Neural crest cell (in vitro differentiated cells): ENCODE measurements at regions not wholly inside any gene's neighbourhood (a gene's known extent, or its start where the extent isn't known, plus 50 kb on each side); places are given as distances from the start of the nearest gene placed in this dataset.
"Not testable (repeated sequence)": the region's sequence is repeated elsewhere in the genome, so short reads cannot be mapped to it uniquely, and the experiment has no call there.

Experiments
- DNase-seq: peaks from one replicate; pipeline ENCODE4 v3.0.0; 2021; ENCODE audit warnings: low read depth, mixed read lengths, low spot score
- H3K27ac Mint-ChIP-seq: one replicate; pipeline ENCODE4 v1.8.0; 2021; ENCODE audit warnings: mild to moderate bottlenecking, mixed read lengths; ENCODE audit not compliant: unreplicated experiment
- H3K27me3 Mint-ChIP-seq: 2 replicates; pipeline ENCODE4 v1.8.0; 2021; ENCODE audit warnings: low read depth, mild to moderate bottlenecking, mixed read lengths
- H3K36me3 Mint-ChIP-seq: 2 replicates; pipeline ENCODE4 v1.8.0; 2021; ENCODE audit warnings: low read depth, mild to moderate bottlenecking, mixed read lengths
- H3K4me1 Mint-ChIP-seq: 2 replicates; pipeline ENCODE4 v1.8.0; 2021; ENCODE audit warnings: mixed read lengths
- H3K4me3 Mint-ChIP-seq: one replicate; pipeline ENCODE4 v1.8.0; 2021; ENCODE audit warnings: mild to moderate bottlenecking, mixed read lengths
- H3K9me3 Mint-ChIP-seq: 2 replicates; pipeline ENCODE4 v1.8.0; 2021; ENCODE audit warnings: mixed read lengths
- TF ChIP-seq, protein P1 (sequence below): fragments of 200-600 bp; sonication (generic); conservative IDR thresholded peaks from 2 replicates; pipeline ENCODE4 v1.5.0; 2021; ENCODE audit warnings: antibody characterized with exemption, mild to moderate bottlenecking

DNA sequence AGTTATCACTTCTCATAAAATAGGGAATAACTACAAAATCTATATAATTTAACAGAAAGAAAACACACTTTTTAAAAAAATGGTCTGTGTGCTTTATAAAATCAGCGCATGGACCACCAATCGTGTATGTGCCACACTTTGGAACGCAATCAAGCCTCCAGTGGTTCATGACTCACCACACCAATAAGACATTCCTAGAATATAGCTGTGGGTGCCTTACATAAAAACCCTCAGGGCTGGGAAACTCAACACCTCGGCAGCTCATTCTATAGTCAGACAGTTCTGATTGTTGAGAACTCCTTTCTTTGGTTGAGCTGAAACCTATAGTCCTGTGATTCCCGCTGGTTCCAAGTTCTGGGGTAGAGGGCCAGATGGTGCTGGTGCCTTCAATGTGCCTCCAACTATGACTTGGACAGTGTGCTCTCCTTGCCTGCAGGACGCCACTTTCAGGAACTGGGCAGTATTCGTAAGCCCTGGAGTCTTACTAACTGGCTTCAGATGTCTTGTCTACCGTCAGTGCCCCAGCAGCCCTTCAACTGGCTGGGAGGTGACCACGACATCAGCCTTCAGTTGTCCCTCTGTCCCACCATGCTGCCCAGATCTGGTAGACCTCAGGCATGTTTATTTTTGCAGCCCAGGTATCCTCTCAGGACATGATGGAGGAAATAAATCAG is 135.7 kb upstream of the GDF10 start:
- TF ChIP-seq, protein P1, sequence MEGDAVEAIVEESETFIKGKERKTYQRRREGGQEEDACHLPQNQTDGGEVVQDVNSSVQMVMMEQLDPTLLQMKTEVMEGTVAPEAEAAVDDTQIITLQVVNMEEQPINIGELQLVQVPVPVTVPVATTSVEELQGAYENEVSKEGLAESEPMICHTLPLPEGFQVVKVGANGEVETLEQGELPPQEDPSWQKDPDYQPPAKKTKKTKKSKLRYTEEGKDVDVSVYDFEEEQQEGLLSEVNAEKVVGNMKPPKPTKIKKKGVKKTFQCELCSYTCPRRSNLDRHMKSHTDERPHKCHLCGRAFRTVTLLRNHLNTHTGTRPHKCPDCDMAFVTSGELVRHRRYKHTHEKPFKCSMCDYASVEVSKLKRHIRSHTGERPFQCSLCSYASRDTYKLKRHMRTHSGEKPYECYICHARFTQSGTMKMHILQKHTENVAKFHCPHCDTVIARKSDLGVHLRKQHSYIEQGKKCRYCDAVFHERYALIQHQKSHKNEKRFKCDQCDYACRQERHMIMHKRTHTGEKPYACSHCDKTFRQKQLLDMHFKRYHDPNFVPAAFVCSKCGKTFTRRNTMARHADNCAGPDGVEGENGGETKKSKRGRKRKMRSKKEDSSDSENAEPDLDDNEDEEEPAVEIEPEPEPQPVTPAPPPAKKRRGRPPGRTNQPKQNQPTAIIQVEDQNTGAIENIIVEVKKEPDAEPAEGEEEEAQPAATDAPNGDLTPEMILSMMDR: no peak
- H3K27ac Mint-ChIP-seq: no peak overlapping the region

DNA sequence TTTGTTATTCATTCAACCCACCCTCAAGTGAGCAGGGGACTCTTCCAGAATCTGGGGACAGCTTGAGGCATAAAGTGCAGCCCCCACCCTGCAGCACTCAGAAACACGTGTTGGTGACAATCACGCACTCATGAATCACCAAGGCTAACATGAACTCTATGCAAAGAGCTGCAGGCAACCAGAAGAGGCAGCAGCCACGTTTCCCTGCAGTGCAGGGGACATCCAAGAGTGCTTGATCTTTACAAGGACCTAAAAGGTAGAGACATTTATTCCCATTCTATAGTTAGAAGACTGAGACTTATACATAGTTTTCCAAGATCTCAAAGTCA is 135.2 kb upstream of the GDF10 start:
- H3K4me3 Mint-ChIP-seq: no peak overlapping the region

More for the DNA sequence above, 135.7 kb upstream of the GDF10 start:
- no peak overlapping the region for H3K4me3 Mint-ChIP-seq
- H3K4me1 Mint-ChIP-seq: peaks cover 20% of the 10 kb centered on the region
- DNase-seq: no peak
- peaks cover 4% of the 10 kb centered on the region for H3K9me3 Mint-ChIP-seq
- no peaks in the 10 kb centered on the region for H3K27me3 Mint-ChIP-seq
- no peaks in the 10 kb centered on the region for H3K36me3 Mint-ChIP-seq

DNA sequence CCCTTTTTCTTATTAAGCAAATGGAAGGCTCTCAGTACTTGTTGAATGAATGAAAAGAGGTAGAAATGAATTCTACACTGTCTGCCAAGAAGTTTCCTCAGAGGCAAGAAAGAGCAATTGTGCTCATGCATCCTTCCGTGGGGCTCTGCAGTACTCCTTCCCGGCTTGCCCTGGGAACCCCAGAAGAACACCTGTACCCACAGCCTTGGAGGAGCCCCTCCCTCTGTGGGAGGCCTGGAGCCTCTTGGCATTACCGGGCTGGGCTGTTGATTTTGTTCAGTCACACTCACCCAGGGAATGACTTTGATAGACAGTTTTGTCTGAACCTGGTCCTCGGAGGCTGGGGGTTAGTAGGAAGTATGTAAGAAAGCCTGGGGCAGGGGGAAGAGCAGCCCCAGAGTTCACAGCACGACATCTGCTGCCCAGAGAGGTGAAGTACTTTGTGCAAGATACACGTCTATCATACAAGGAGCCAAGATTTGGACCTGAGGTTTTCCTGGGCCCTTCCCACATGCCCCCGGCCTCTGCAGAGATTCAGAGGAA is 134.8 kb upstream of the GDF10 start:
- no peaks in the 10 kb centered on the region for H3K27me3 Mint-ChIP-seq
- no peak overlapping the region for H3K4me3 Mint-ChIP-seq
- peaks cover 20% of the 10 kb centered on the region for H3K4me1 Mint-ChIP-seq
- peaks cover 4% of the 10 kb centered on the region for H3K9me3 Mint-ChIP-seq
- TF ChIP-seq, protein P1: no peak
- peaks cover 2% of the 10 kb centered on the region for H3K36me3 Mint-ChIP-seq
- peak overlapping the region; percentile 91 for H3K27ac Mint-ChIP-seq
- DNase-seq: no peak

More for the DNA sequence above, 135.2 kb upstream of the GDF10 start:
- Mint-ChIP-seq H3K36me3 (peaks cover 2% of the 10 kb centered on the region), H3K27me3 (no peaks in the 10 kb centered on the region), H3K27ac (no peak overlapping the region), H3K9me3 (peaks cover 4% of the 10 kb centered on the region), H3K4me1 (peaks cover 20% of the 10 kb centered on the region)
- no peak for DNase-seq
- TF ChIP-seq, protein P1: no peak

DNA sequence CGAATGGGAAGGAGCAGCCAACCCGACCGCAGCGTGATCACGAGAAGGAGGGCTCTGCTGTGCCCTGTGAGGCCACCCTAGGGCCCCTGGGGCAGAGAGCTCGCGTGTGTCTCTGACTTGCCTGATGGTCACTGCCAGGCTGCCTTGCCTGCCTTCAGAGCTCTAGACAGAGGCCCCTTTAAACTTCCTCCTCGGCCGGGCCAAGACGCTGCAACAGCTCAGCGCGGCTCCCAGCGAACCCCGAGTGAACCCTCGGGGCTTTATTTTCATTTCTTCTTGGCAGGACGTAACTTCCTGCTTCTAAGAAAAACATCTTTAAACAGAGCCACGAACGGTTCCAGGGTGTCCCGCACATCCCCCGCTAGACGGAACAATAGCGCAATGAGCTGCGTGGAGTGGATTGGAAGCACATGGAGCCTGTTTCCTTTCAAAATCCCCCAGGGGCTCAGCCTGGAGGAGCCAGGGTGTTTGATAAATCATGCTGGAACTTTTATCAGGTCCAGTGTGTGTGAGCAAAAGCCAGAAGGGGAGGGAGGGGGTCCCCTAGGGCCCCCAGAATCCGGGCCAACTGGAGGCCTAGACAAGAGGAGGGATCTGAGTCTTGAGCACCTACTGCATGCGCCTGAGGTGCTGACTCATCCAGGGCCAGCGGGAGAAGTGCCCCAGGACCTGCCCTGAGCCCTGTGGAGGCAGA is 134.1 kb upstream of the GDF10 start:
- no peak for DNase-seq
- TF ChIP-seq, protein P1: no peak
- H3K27ac Mint-ChIP-seq: peak overlapping the region; percentile 91

DNA sequence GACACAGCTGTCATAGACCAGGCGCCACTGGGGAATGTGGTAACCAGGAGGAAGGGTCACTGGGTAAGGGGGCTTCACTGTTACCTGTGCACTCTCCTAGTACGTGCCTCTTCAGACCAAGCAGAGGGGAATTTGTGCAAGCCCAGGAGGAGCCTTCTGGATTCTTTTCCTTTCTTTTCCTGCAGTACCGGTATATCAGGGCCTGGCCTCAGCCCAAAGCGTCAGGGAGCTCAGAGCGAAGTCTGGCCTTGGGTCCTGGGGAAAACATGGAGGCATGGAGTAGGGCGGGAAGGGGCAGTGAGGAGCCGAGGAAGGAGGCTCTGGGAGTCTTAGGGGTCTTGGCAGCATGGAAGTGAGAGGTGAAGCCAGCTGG is 133.6 kb upstream of the GDF10 start:
- Mint-ChIP-seq H3K9me3 (peaks cover 4% of the 10 kb centered on the region), H3K36me3 (peaks cover 2% of the 10 kb centered on the region), H3K4me1 (peaks cover 20% of the 10 kb centered on the region), H3K27me3 (peaks cover 5% of the 10 kb centered on the region), H3K4me3 (no peak overlapping the region), H3K27ac (no peak overlapping the region)
- TF ChIP-seq, protein P1: no peak
- no peak for DNase-seq

More for the DNA sequence above, 134.1 kb upstream of the GDF10 start:
- Mint-ChIP-seq H3K4me3 (no peak overlapping the region), H3K36me3 (peaks cover 2% of the 10 kb centered on the region), H3K9me3 (peaks cover 4% of the 10 kb centered on the region), H3K27me3 (peaks cover 3% of the 10 kb centered on the region), H3K4me1 (peaks cover 20% of the 10 kb centered on the region)

DNA sequence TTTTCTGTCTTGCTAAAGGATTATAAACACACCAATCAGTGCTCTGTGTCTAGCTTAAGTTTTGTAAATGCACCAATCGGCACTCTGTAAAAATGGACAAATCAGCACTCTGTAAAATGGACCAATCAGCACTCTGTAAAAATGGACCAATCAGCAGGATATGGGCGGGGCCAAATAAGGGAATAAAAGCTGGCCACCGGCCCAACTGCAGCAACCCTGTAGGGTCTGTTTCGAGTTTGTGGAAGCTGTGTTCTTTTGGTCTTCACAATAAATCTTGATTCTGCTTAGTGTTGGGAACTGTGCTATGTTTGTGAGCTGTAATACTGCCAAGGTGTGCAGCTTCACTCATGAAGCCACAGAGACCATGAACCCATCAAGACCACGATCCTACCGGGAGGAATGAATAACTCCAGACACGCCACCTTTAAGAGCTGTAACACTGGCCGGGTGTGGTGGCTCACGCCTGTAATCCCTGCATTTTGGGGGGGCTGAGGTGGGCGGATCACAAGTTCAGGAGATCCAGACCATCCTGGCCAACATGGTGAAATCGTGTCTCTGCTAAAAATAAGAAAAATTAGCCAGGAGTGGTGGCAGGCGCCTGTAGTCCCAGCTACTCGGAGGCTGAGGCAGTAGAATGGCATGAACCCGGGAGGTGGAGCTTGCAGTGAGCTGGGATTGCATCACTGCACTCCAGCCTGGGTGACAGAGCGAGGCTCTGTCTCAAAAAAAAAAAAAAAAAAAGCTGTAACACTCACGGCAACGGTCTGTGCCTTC is 133.0 kb upstream of the GDF10 start:
- not testable (repeated sequence) for H3K4me3 Mint-ChIP-seq, H3K36me3 Mint-ChIP-seq, H3K9me3 Mint-ChIP-seq, H3K27me3 Mint-ChIP-seq, H3K27ac Mint-ChIP-seq, DNase-seq
- peaks cover 20% of the 10 kb centered on the region for H3K4me1 Mint-ChIP-seq
